GM23248 (cell line): ENCODE measurements at regions not wholly inside any gene's neighbourhood (a gene's known extent, or its start where the extent isn't known, plus 50 kb on each side); places are given as distances from the start of the nearest gene placed in this dataset.

Experiments
- DNase-seq: peaks from one replicate; pipeline ENCODE4 v3.0.0-alpha.2; 2015
- H2AFZ ChIP-seq: fragments of 200-600 bp; sonication (generic); 2 replicates; pipeline ENCODE4 v1.6.1; 2016; ENCODE audit warnings: antibody characterized with exemption
- H3F3A ChIP-seq: fragments of 200-600 bp; sonication (generic); 2 replicates; pipeline ENCODE4 v1.6.1; 2016; ENCODE audit warnings: mild to moderate bottlenecking, antibody characterized with exemption, mixed run types; ENCODE audit not compliant: insufficient read depth
- H3K27ac ChIP-seq: fragments of 200-600 bp; sonication (generic); 2 replicates; pipeline ENCODE4 v1.5.1; 2016; ENCODE audit warnings: mild to moderate bottlenecking
- H3K27me3 ChIP-seq: fragments of 200-600 bp; sonication (generic); replicated peaks from 2 replicates; pipeline ENCODE4 v1.6.1; 2016; ENCODE audit warnings: mild to moderate bottlenecking; ENCODE audit not compliant: insufficient read depth
- H3K36me3 ChIP-seq: fragments of 200-600 bp; sonication (generic); 2 replicates; pipeline ENCODE4 v1.6.1; 2016; ENCODE audit warnings: low read depth, mild to moderate bottlenecking
- H3K4me1 ChIP-seq: fragments of 200-600 bp; sonication (generic); 2 replicates; pipeline ENCODE4 v1.6.1; 2016; ENCODE audit warnings: mild to moderate bottlenecking; ENCODE audit not compliant: insufficient read depth
- H3K4me2 ChIP-seq: fragments of 200-600 bp; sonication (generic); one replicate; pipeline ENCODE4 v1.6.1; 2016; ENCODE audit warnings: mild to moderate bottlenecking; ENCODE audit not compliant: unreplicated experiment
- H3K4me3 ChIP-seq: fragments of 200-600 bp; sonication (generic); 2 replicates; pipeline ENCODE4 v1.5.1; 2016; ENCODE audit warnings: mild to moderate bottlenecking
- H3K79me2 ChIP-seq: fragments of 200-600 bp; sonication (generic); 2 replicates; pipeline ENCODE4 v1.6.1; 2016; ENCODE audit warnings: mild to moderate bottlenecking; ENCODE audit not compliant: insufficient read depth
- H3K9ac ChIP-seq: fragments of 200-600 bp; sonication (generic); 2 replicates; pipeline ENCODE4 v1.6.1; 2016; ENCODE audit warnings: mild to moderate bottlenecking
- H3K9me2 ChIP-seq: fragments of 200-600 bp; sonication (generic); 2 replicates; pipeline ENCODE4 v1.6.1; 2016; ENCODE audit warnings: mixed run types, mild to moderate bottlenecking, moderate library complexity; ENCODE audit not compliant: insufficient read depth
- H3K9me3 ChIP-seq: fragments of 200-600 bp; sonication (generic); one replicate; pipeline ENCODE4 v1.6.1; 2017; ENCODE audit warnings: low read depth
- H4K20me1 ChIP-seq: fragments of 200-600 bp; sonication (generic); 2 replicates; pipeline ENCODE4 v1.6.0; 2016; ENCODE audit not compliant: insufficient read depth
- EZH2 ChIP-seq: fragments of 200-600 bp; sonication (generic); IDR thresholded peaks from 2 replicates; pipeline ENCODE4 v1.6.1; 2018; ENCODE audit warnings: antibody characterized with exemption, mild to moderate bottlenecking; ENCODE audit not compliant: insufficient read depth, poor library complexity, severe bottlenecking
- EZH2phosphoT487 ChIP-seq: fragments of 200-600 bp; sonication (generic); IDR thresholded peaks from 2 replicates; pipeline ENCODE4 v1.6.1; 2018; ENCODE audit warnings: antibody characterized with exemption, moderate library complexity, mild to moderate bottlenecking, low read depth; ENCODE audit not compliant: insufficient read depth
- WGBS, 2 experiments: methylation state at CpG; one replicate each; pipeline ENCODE4 v1.1.6; 2015 to 2017; ENCODE audit warnings: low lambda C conversion rate in 2 of 2, low coverage in 1 of 2; ENCODE audit errors: missing lambda C conversion rate in 2 of 2; 5-methylcytosine and 5-hydroxymethylcytosine counted together
- in situ Hi-C: fragments of 300-500 bp; cut with MboI; formaldehyde crosslinking; loops from 2 replicates; pipeline ENCODE4 v1.15.0; 2020

DNA sequence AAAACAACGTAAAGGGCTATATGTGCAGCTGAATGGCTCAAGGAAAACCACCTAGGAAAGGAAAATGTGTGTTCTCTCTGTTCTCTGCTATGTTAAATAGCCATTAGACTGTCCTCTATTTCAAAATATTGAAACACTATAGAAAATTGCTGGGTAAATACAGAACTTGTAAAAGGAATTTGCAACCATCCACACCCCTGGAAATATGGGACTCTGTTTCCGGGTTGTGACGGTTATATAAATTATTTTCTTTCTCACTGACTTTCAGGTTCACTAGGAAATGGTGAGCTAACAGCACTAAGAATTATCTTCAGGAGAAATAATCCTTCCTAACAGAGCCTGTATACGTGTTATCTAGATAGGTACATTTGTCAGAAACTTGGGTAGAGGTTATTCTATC is 161.0 kb upstream of the DKK2 start:
- 75 to 79% methylated on average over 4 of the region's 4 CpGs for WGBS, 2 experiments
- Histone ChIP-seq H3K9me3 (no peaks in the 10 kb centered on the region), H3K4me3 (no peak overlapping the region), H3K36me3 (no peaks in the 10 kb centered on the region), H3F3A (no peaks in the 10 kb centered on the region), H3K4me2 (no peak overlapping the region), H3K9ac (no peak overlapping the region), H3K4me1 (no peaks in the 10 kb centered on the region), H3K27me3 (no peaks in the 10 kb centered on the region), H4K20me1 (no peaks in the 10 kb centered on the region), H3K79me2 (no peaks in the 10 kb centered on the region), H2AFZ (no peak overlapping the region), H3K27ac (no peak overlapping the region), H3K9me2 (no peaks in the 10 kb centered on the region)
- DNase-seq: no peak
- no peak for TF ChIP-seq EZH2phosphoT487
- TF ChIP-seq EZH2: no peak
- in situ Hi-C loops: no loop called here

DNA sequence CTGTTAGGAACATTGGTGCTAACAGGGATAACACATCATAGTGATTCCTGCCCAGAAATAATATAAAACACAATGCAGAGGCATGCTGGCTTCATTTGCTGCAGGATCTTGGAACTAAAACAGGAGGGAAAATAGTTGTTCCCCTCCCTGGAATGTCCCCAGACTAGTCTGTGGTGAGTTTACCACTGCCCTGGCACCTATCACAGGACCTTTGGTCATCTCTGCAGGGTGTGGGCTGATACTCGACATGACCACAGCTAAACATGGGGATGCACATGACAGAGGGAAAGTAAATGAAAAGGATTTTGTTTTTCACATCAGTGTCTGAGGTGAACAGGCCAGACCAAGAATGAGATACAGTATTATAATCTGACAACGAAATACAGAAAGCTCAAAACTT is 160.2 kb upstream of the DKK2 start:
- no peak overlapping the region for H3K4me3 ChIP-seq
- H4K20me1 ChIP-seq: no peaks in the 10 kb centered on the region
- no peaks in the 10 kb centered on the region for H3K4me1 ChIP-seq
- no peak for DNase-seq
- H3K9me2 ChIP-seq: no peaks in the 10 kb centered on the region
- H3K9me3 ChIP-seq: no peaks in the 10 kb centered on the region
- H3K79me2 ChIP-seq: no peaks in the 10 kb centered on the region
- no peak overlapping the region for H3K4me2 ChIP-seq
- H3K36me3 ChIP-seq: no peaks in the 10 kb centered on the region
- H2AFZ ChIP-seq: no peak overlapping the region
- WGBS, 2 experiments: 8 to 16% methylated on average over 2 of the region's 2 CpGs
- no peak overlapping the region for H3K27ac ChIP-seq
- no peaks in the 10 kb centered on the region for H3F3A ChIP-seq
- TF ChIP-seq EZH2 (no peak), EZH2phosphoT487 (no peak)
- no peaks in the 10 kb centered on the region for H3K27me3 ChIP-seq
- H3K9ac ChIP-seq: no peak overlapping the region
- in situ Hi-C loops: no loop called here

DNA sequence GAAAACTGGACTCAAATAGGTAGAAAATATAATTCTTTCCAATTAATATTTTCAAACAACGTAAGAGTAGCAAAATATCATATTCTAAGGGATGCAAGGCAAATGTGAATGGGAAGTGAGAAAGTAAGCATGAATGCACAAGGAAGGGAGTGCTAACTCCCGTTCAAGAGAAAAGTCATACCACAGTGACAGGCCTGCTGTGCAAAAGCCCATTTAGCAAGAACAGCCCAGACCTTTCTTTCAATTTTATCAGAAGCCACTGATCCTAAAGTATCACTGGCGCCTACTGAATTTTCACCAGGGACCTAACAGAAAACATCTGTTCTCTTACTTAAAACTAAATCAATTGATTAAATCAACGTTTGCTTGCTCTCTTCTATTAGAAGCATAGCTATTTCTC is 157.9 kb upstream of the DKK2 start:
- Histone ChIP-seq H3K27ac (no peak overlapping the region), H3K4me3 (no peak overlapping the region), H3K4me1 (no peaks in the 10 kb centered on the region), H3K36me3 (no peaks in the 10 kb centered on the region), H3K4me2 (no peak overlapping the region), H3K9ac (no peak overlapping the region), H3K79me2 (no peaks in the 10 kb centered on the region), H3K27me3 (no peaks in the 10 kb centered on the region), H4K20me1 (no peaks in the 10 kb centered on the region), H3K9me2 (no peaks in the 10 kb centered on the region), H3K9me3 (no peaks in the 10 kb centered on the region), H2AFZ (no peak overlapping the region), H3F3A (no peaks in the 10 kb centered on the region)
- in situ Hi-C loops: no loop called here
- no peak for TF ChIP-seq EZH2phosphoT487
- TF ChIP-seq EZH2: no peak
- 34 to 40% methylated on average over 4 of the region's 4 CpGs for WGBS, 2 experiments
- no peak for DNase-seq

DNA sequence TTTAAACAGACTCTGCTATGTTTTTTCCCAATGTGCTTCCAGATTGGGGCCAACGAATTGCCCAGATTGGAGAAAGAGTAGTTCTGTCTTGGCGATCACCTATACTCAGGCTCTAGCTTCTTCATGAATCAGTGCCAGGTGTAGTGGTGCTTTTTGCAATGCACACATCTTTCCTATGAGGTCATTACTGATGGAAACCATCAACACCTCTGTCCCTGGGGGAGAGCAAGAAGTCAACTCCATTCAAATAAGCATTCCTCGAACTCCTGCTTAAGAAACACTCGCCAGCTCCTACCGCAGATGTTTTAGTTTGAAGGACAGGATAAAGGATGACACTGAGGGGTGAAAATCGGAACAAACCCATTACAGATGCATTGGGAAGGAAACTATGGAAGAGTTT is 156.5 kb upstream of the DKK2 start:
- Histone ChIP-seq H3K27ac (no peak overlapping the region), H3K4me2 (no peak overlapping the region), H2AFZ (no peak overlapping the region), H3K36me3 (no peaks in the 10 kb centered on the region), H3K9me3 (no peaks in the 10 kb centered on the region), H4K20me1 (no peaks in the 10 kb centered on the region), H3K4me3 (no peak overlapping the region), H3F3A (no peaks in the 10 kb centered on the region), H3K79me2 (no peaks in the 10 kb centered on the region), H3K27me3 (no peaks in the 10 kb centered on the region), H3K9me2 (no peaks in the 10 kb centered on the region), H3K9ac (no peak overlapping the region), H3K4me1 (no peaks in the 10 kb centered on the region)
- no peak for DNase-seq
- in situ Hi-C loops: no loop called here
- no peak for TF ChIP-seq EZH2
- TF ChIP-seq EZH2phosphoT487: no peak
- 81 to 85% methylated on average over 6 of the region's 6 CpGs for WGBS, 2 experiments

DNA sequence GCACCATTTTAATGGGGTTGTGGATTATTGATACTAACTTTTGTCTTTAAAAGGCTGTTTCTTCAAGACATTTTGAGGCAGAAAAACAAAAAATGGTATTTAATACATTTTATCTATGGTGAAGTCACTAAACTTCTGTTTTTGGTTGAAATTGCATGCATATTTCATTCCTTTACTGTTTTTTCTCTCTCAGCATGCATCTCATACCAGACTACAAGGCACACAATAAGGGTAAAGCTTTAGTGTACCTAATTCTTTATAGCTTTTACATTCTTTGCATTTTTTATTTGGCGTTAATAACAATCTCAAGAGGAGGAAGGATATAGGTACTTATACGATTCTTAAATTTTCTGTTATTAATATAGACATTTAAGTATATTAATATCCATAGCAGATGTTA is 151.0 kb upstream of the DKK2 start:
- H3K4me2 ChIP-seq: no peak overlapping the region
- WGBS, 2 experiments: 90 to 93% methylated on average over 2 of the region's 2 CpGs
- H3K27me3 ChIP-seq: no peaks in the 10 kb centered on the region
- no peaks in the 10 kb centered on the region for H4K20me1 ChIP-seq
- H3K9me2 ChIP-seq: no peaks in the 10 kb centered on the region
- H3K36me3 ChIP-seq: no peaks in the 10 kb centered on the region
- DNase-seq: no peak
- no peak overlapping the region for H2AFZ ChIP-seq
- H3K4me3 ChIP-seq: no peak overlapping the region
- no peak overlapping the region for H3K27ac ChIP-seq
- no peak for TF ChIP-seq EZH2
- H3K9ac ChIP-seq: no peak overlapping the region
- H3K9me3 ChIP-seq: no peaks in the 10 kb centered on the region
- in situ Hi-C loops: loop anchor here (10.0 kb wide), 1 partner anchor 142 kb away; no protein-coding TSS in a partner anchor
- no peaks in the 10 kb centered on the region for H3K4me1 ChIP-seq
- H3F3A ChIP-seq: no peaks in the 10 kb centered on the region
- H3K79me2 ChIP-seq: no peaks in the 10 kb centered on the region
